Loucy (cell line): ENCODE measurements at regions not wholly inside any gene's neighbourhood (a gene's known extent, or its start where the extent isn't known, plus 50 kb on each side); places are given as distances from the start of the nearest gene placed in this dataset.

ENCODE experiments used
- H2AFZ ChIP-seq: fragments of 200-600 bp; sonication (generic); 2 replicates; pipeline ENCODE4 v1.6.0; 2016; ENCODE audit warnings: antibody characterized with exemption, mild to moderate bottlenecking, low read length, moderate library complexity
- H3F3A ChIP-seq: fragments of 200-600 bp; 2 replicates; pipeline ENCODE4 v1.6.0; 2016; ENCODE audit warnings: antibody characterized with exemption, low read depth, mild to moderate bottlenecking
- H3K27me3 ChIP-seq: fragments of 200-600 bp; sonication (generic); 2 replicates; pipeline ENCODE4 v1.6.1; 2014; ENCODE audit warnings: low read length, mild to moderate bottlenecking; ENCODE audit not compliant: insufficient read depth, poor library complexity, severe bottlenecking
- H3K36me3 ChIP-seq: fragments of 200-600 bp; sonication (generic); 2 replicates; pipeline ENCODE4 v1.6.1; 2016; ENCODE audit warnings: low read length; ENCODE audit not compliant: insufficient read depth
- H3K4me1 ChIP-seq: fragments of 200-600 bp; sonication (generic); 2 replicates; pipeline ENCODE4 v1.5.1; 2014; ENCODE audit warnings: low read length, mild to moderate bottlenecking; ENCODE audit not compliant: insufficient read depth, poor library complexity, severe bottlenecking
- H3K4me2 ChIP-seq: fragments of 200-600 bp; sonication (generic); 2 replicates; pipeline ENCODE4 v1.6.0; 2014; ENCODE audit warnings: antibody characterized with exemption, low read length, low read depth, mild to moderate bottlenecking; ENCODE audit not compliant: poor library complexity, severe bottlenecking
- H3K4me3 ChIP-seq: fragments of 200-600 bp; sonication (generic); 2 replicates; pipeline ENCODE4 v1.5.1; 2014; ENCODE audit warnings: low read length, mild to moderate bottlenecking, mixed read lengths; ENCODE audit not compliant: poor library complexity, severe bottlenecking
- H3K79me2 ChIP-seq: fragments of 200-600 bp; sonication (generic); 2 replicates; pipeline ENCODE4 v1.6.1; 2014; ENCODE audit warnings: low read length; ENCODE audit not compliant: insufficient read depth
- H3K9ac ChIP-seq: fragments of 200-600 bp; sonication (generic); 2 replicates; pipeline ENCODE4 v1.6.0; 2014; ENCODE audit warnings: mild to moderate bottlenecking, low read depth, low read length, moderate library complexity; ENCODE audit not compliant: poor library complexity, severe bottlenecking
- H3K9me2 ChIP-seq: fragments of 200-600 bp; sonication (generic); replicated peaks from 2 replicates; pipeline ENCODE4 v1.6.1; 2016; ENCODE audit warnings: low read depth, low read length, mixed read lengths
- H3K9me3 ChIP-seq: fragments of 200-600 bp; sonication (generic); 2 replicates; pipeline ENCODE4 v1.6.1; 2014; ENCODE audit warnings: mild to moderate bottlenecking, antibody characterized with exemption, low read length, low read depth; ENCODE audit not compliant: insufficient read depth
- H4K20me1 ChIP-seq: fragments of 200-600 bp; sonication (generic); 2 replicates; pipeline ENCODE4 v1.6.0; 2014; ENCODE audit warnings: antibody characterized with exemption, low read length, mild to moderate bottlenecking; ENCODE audit not compliant: insufficient read depth, poor library complexity, severe bottlenecking
- EZH2phosphoT487 ChIP-seq: fragments of 200-600 bp; IDR thresholded peaks from 2 replicates; pipeline ENCODE4 v1.6.1; 2018; ENCODE audit warnings: antibody characterized with exemption, mild to moderate bottlenecking, moderate library complexity, borderline replicate concordance
- TF ChIP-seq, protein P1 (sequence below): fragments of 200-600 bp; sonication (generic); conservative IDR thresholded peaks from 2 replicates; pipeline ENCODE4 v1.5.1; 2014; ENCODE audit warnings: mild to moderate bottlenecking, antibody characterized with exemption, low read length

DNA sequence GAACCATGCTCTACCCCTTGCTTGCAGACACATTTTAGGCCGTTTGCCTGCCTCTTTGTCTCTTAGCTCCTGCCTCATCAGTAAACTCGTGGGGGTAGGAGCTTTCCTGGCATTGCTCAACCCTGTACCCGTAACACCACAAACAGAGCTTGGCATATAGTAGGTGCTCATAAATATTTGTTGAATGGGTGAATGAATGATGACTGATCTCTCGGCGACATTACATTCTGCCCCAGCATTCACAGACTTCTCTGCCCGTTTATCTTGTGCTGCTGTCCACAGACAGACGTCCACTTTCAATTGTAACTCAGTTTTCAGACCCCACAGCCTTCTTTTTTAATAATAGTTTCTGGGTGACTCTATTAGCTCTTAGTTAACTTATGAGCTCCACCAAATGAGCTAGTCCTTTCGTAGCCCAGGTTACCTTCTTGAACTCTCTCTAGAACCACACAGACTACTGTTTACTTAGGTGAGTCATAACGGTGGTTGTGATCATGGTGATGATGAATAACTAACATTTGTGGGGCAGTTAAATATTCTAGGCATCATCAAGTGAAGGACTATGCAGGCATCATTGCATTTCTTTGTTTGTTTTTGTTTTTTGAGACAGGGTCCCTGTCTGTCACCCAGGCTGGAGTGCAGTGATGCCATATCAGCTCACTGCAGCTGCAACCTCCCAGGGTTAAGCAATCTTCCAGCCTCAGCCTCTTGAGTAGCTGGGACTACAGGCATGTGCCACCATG lies 188.4 kb downstream of the ADAMTS15 start:
- no peaks in the 10 kb centered on the region for H3K4me1 ChIP-seq
- H3K4me2 ChIP-seq, result no peak overlapping the region
- H3K4me3 ChIP-seq, result no peak overlapping the region
- H3K9me3 ChIP-seq, result no peaks in the 10 kb centered on the region
- no peaks in the 10 kb centered on the region for H3K27me3 ChIP-seq
- no peak for TF ChIP-seq EZH2phosphoT487
- no peak overlapping the region for H3K9ac ChIP-seq
- no peaks in the 10 kb centered on the region for H4K20me1 ChIP-seq
- no peaks in the 10 kb centered on the region for H3F3A ChIP-seq
- H3K79me2 ChIP-seq, result no peaks in the 10 kb centered on the region
- no peaks in the 10 kb centered on the region for H3K9me2 ChIP-seq
- H2AFZ ChIP-seq, result no peak overlapping the region
- H3K36me3 ChIP-seq, result no peaks in the 10 kb centered on the region

DNA sequence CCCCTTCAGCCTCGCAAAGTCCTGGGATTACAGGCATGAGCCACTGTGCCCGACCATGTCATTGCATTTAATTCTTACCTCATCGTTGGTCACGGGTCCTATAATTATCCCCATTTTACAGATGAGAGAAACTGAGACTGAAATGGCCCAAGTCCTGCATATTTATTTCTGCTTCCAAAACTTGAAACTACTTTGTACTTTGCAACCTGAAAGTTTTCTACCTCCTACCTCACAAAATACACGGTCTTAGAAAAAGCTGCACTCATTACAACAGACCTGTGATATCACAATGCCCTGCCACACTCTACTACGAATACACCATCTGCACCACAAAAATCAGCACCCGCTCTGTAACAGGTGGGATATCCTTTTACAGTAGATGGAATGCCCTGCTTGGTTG lies 189.1 kb downstream of the ADAMTS15 start:
- no peak for TF ChIP-seq EZH2phosphoT487
- TF ChIP-seq, protein P1, sequence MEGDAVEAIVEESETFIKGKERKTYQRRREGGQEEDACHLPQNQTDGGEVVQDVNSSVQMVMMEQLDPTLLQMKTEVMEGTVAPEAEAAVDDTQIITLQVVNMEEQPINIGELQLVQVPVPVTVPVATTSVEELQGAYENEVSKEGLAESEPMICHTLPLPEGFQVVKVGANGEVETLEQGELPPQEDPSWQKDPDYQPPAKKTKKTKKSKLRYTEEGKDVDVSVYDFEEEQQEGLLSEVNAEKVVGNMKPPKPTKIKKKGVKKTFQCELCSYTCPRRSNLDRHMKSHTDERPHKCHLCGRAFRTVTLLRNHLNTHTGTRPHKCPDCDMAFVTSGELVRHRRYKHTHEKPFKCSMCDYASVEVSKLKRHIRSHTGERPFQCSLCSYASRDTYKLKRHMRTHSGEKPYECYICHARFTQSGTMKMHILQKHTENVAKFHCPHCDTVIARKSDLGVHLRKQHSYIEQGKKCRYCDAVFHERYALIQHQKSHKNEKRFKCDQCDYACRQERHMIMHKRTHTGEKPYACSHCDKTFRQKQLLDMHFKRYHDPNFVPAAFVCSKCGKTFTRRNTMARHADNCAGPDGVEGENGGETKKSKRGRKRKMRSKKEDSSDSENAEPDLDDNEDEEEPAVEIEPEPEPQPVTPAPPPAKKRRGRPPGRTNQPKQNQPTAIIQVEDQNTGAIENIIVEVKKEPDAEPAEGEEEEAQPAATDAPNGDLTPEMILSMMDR, result no peak
- Histone ChIP-seq H3K4me1 (no peaks in the 10 kb centered on the region), H3K4me2 (no peak overlapping the region)

DNA sequence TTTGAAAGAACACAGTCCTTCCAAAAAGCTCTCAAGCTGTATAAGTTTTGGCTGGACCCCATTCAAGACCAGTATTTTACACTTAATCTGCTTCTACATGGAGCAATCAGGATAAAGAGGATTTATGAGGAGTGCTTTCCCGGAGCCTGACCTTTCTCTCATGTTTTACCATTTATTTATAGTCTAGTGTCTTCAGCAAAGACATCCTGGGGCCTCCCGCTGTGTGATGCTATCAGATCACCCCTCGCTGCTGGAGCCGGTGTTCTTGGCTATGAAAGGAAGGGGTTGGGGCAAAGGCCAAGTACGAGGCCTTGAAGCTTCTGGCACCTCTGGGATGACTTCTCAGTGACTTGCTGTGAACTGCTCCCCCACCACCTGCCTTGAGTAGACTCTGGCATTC lies 189.6 kb downstream of the ADAMTS15 start:
- H4K20me1 ChIP-seq, result no peaks in the 10 kb centered on the region
- no peaks in the 10 kb centered on the region for H3K27me3 ChIP-seq
- no peak overlapping the region for H2AFZ ChIP-seq
- no peaks in the 10 kb centered on the region for H3K79me2 ChIP-seq
- no peaks in the 10 kb centered on the region for H3K9me3 ChIP-seq
- no peaks in the 10 kb centered on the region for H3K9me2 ChIP-seq
- H3K4me1 ChIP-seq, result no peaks in the 10 kb centered on the region
- no peaks in the 10 kb centered on the region for H3K36me3 ChIP-seq
- no peaks in the 10 kb centered on the region for H3F3A ChIP-seq
- no peak overlapping the region for H3K4me2 ChIP-seq
- TF ChIP-seq EZH2phosphoT487, result no peak
- TF ChIP-seq, protein P1, result no peak
- H3K9ac ChIP-seq, result no peak overlapping the region
- H3K4me3 ChIP-seq, result no peak overlapping the region

More for the DNA sequence above, 189.1 kb downstream of the ADAMTS15 start:
- Histone ChIP-seq H3F3A (no peaks in the 10 kb centered on the region), H3K27me3 (no peaks in the 10 kb centered on the region), H3K9me3 (no peaks in the 10 kb centered on the region), H3K79me2 (no peaks in the 10 kb centered on the region), H2AFZ (no peak overlapping the region), H3K9ac (no peak overlapping the region), H3K9me2 (no peaks in the 10 kb centered on the region), H3K4me3 (no peak overlapping the region), H3K36me3 (no peaks in the 10 kb centered on the region), H4K20me1 (no peaks in the 10 kb centered on the region)

DNA sequence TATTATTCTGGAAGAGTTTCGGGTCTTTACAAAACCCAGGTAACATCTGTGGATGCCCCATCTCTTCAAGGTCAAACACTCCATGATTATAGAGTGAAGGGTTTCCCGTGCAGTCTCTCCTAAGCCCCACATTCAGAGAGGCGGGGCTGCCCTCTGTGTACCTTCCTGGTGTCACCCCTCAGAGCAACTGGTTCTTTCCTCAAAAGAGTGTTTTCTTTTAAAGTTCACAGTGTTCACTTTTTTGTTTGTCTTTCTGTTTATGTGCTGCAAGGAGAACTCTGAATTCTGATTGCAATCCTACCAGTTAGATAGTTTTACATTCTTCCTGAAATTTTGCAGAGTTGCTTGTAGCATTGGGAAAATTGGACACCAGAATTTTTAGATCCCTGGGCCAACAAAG lies 190.2 kb downstream of the ADAMTS15 start:
- Histone ChIP-seq H3K9me3 (no peaks in the 10 kb centered on the region), H3F3A (no peaks in the 10 kb centered on the region), H4K20me1 (no peaks in the 10 kb centered on the region), H3K4me3 (no peak overlapping the region), H3K4me1 (no peaks in the 10 kb centered on the region), H3K27me3 (no peaks in the 10 kb centered on the region), H3K9me2 (no peaks in the 10 kb centered on the region), H3K4me2 (no peak overlapping the region), H3K36me3 (no peaks in the 10 kb centered on the region), H3K79me2 (no peaks in the 10 kb centered on the region), H2AFZ (no peak overlapping the region), H3K9ac (no peak overlapping the region)
- no peak for TF ChIP-seq EZH2phosphoT487
- TF ChIP-seq, protein P1, result no peak
